ENCODE measurements at regions not wholly inside any gene's neighbourhood (a gene's known extent, or its start where the extent isn't known, plus 50 kb on each side); places are given as distances from the start of the nearest gene placed in this dataset.

GRCh38 chr6:44737341-44737740 is 349.8 kb downstream of the CDC5L start:
- TF ChIP-seq, protein P1, sequence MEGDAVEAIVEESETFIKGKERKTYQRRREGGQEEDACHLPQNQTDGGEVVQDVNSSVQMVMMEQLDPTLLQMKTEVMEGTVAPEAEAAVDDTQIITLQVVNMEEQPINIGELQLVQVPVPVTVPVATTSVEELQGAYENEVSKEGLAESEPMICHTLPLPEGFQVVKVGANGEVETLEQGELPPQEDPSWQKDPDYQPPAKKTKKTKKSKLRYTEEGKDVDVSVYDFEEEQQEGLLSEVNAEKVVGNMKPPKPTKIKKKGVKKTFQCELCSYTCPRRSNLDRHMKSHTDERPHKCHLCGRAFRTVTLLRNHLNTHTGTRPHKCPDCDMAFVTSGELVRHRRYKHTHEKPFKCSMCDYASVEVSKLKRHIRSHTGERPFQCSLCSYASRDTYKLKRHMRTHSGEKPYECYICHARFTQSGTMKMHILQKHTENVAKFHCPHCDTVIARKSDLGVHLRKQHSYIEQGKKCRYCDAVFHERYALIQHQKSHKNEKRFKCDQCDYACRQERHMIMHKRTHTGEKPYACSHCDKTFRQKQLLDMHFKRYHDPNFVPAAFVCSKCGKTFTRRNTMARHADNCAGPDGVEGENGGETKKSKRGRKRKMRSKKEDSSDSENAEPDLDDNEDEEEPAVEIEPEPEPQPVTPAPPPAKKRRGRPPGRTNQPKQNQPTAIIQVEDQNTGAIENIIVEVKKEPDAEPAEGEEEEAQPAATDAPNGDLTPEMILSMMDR (optimal IDR thresholded peaks at IDR 0.05 in 1 of 3, IDR thresholded peaks at IDR 0.05 in 1 of 3, conservative IDR thresholded peaks at IDR 0.05 in 1 of 3; ENCODE audit: extremely low read depth in 1 of 3, insufficient read depth in 2 of 3, low read length in 3 of 3), result no peak
- no peak for TF ChIP-seq EZH2 (IDR thresholded peaks at IDR 0.05; ENCODE audit: low read length)
